Cardiac muscle cell (in vitro differentiated cells and primary cell): ENCODE measurements at regions not wholly inside any gene's neighbourhood (a gene's known extent, or its start where the extent isn't known, plus 50 kb on each side); places are given as distances from the start of the nearest gene placed in this dataset.

Experiments used
- DNase-seq, 2 donors: peaks; one replicate each; pipeline versions ENCODE4 v3.0.0 to v3.0.0-alpha.2; 2010 to 2017; ENCODE audit warnings: low read depth in 1 of 2, low spot score in 1 of 2
- H3K27ac ChIP-seq: fragments of 200-600 bp; sonication (generic); 2 replicates; pipeline ENCODE4 v1.5.1; 2016
- H3K27me3 ChIP-seq: fragments of 200-600 bp; sonication (generic); 2 replicates; pipeline ENCODE4 v1.6.0; 2016; ENCODE audit warnings: control low read depth
- H3K36me3 ChIP-seq: fragments of 200-600 bp; sonication (generic); 2 replicates; pipeline ENCODE4 v1.5.1; 2016; ENCODE audit warnings: control low read depth
- H3K4me1 ChIP-seq: fragments of 200-600 bp; sonication (generic); 2 replicates; pipeline ENCODE4 v1.8.1; 2017; ENCODE audit warnings: low read depth, mild to moderate bottlenecking, mixed run types
- H3K4me3 ChIP-seq: fragments of 200-600 bp; sonication (generic); 2 replicates; pipeline ENCODE4 v1.5.1; 2016; ENCODE audit warnings: mild to moderate bottlenecking
- H3K9me3 ChIP-seq: fragments of 200-600 bp; sonication (generic); 2 replicates; pipeline ENCODE4 v1.5.1; 2017; ENCODE audit warnings: low read depth, mild to moderate bottlenecking, control low read depth
- CTCF ChIP-seq: IDR thresholded peaks from 2 replicates; pipeline ENCODE4 v1.5.1; 2012; ENCODE audit warnings: low read depth, mild to moderate bottlenecking, low read length

GRCh38 chr1:88357729-88358128 lies 326.3 kb upstream of the PKN2 start:
- no peaks in the 10 kb centered on the region for H3K27me3 ChIP-seq
- DNase-seq: no peak
- H3K4me3 ChIP-seq: no peak overlapping the region
- H3K27ac ChIP-seq: no peak overlapping the region
- no peaks in the 10 kb centered on the region for H3K36me3 ChIP-seq
- peaks cover 14% of the 10 kb centered on the region for H3K4me1 ChIP-seq
- no peaks in the 10 kb centered on the region for H3K9me3 ChIP-seq
- TF ChIP-seq CTCF: no peak

GRCh38 chr1:88371436-88372023 lies 312.5 kb upstream of the PKN2 start:
- Histone ChIP-seq H3K27ac (no peak overlapping the region), H3K4me3 (no peak overlapping the region), H3K36me3 (no peaks in the 10 kb centered on the region), H3K27me3 (no peaks in the 10 kb centered on the region), H3K9me3 (no peaks in the 10 kb centered on the region), H3K4me1 (peaks cover 4% of the 10 kb centered on the region)
- DNase-seq: no peak
- no peak for TF ChIP-seq CTCF

- DNase-seq: no peak
- no peaks in the 10 kb centered on the region for H3K4me1 ChIP-seq
- H3K27ac ChIP-seq: no peak overlapping the region
- no peaks in the 10 kb centered on the region for H3K9me3 ChIP-seq
- TF ChIP-seq CTCF: no peak
- no peaks in the 10 kb centered on the region for H3K36me3 ChIP-seq
- H3K4me3 ChIP-seq: no peak overlapping the region
- no peaks in the 10 kb centered on the region for H3K27me3 ChIP-seq
Observed at GRCh38 chr1:88375977-88376376, 308.1 kb upstream of the PKN2 start.

GRCh38 chr1:88376421-88376820 lies 307.7 kb upstream of the PKN2 start:
- no peak overlapping the region for H3K4me3 ChIP-seq
- no peak for DNase-seq
- H3K36me3 ChIP-seq: no peaks in the 10 kb centered on the region
- H3K27ac ChIP-seq: no peak overlapping the region
- H3K27me3 ChIP-seq: no peaks in the 10 kb centered on the region
- no peak for TF ChIP-seq CTCF
- no peaks in the 10 kb centered on the region for H3K9me3 ChIP-seq
- no peaks in the 10 kb centered on the region for H3K4me1 ChIP-seq

GRCh38 chr1:88378560-88378959 lies 305.5 kb upstream of the PKN2 start:
- Histone ChIP-seq H3K4me1 (no peaks in the 10 kb centered on the region), H3K4me3 (no peak overlapping the region), H3K36me3 (no peaks in the 10 kb centered on the region), H3K27ac (no peak overlapping the region), H3K9me3 (no peaks in the 10 kb centered on the region), H3K27me3 (no peaks in the 10 kb centered on the region)
- DNase-seq: no peak
- TF ChIP-seq CTCF: no peak

- TF ChIP-seq CTCF: no peak
- DNase-seq: peak in 1 of 2 donors; percentile 22
Observed at GRCh38 chr1:88394958-88395357, 289.1 kb upstream of the PKN2 start.

More at GRCh38 chr1:88394958-88395357, 289.1 kb upstream of the PKN2 start:
- Histone ChIP-seq H3K36me3 (no peaks in the 10 kb centered on the region), H3K4me1 (no peaks in the 10 kb centered on the region), H3K4me3 (no peak overlapping the region), H3K27ac (no peak overlapping the region), H3K9me3 (no peaks in the 10 kb centered on the region), H3K27me3 (no peaks in the 10 kb centered on the region)
